Bronchial epithelial cell (primary cell): ENCODE measurements at regions not wholly inside any gene's neighbourhood (a gene's known extent, or its start where the extent isn't known, plus 50 kb on each side); places are given as distances from the start of the nearest gene placed in this dataset.

Experiments used
- DNase-seq: peaks from one replicate; pipeline ENCODE4 v3.0.0-alpha.2; 2010; ENCODE audit warnings: low read depth
- FAIRE-seq: peaks from 2 replicates; lab custom pipeline; 2011; peaks lifted over from hg19 to GRCh38; lab: Jason Lieb, UNC
- H3K27me3 ChIP-seq: 2 replicates; pipeline ENCODE4 v1.5.1; 2011; ENCODE audit warnings: low read length; ENCODE audit not compliant: control insufficient read depth, insufficient read depth
- H3K36me3 ChIP-seq: 2 replicates; pipeline ENCODE4 v1.5.1; 2011; ENCODE audit warnings: low read length; ENCODE audit not compliant: control insufficient read depth, insufficient read depth
- H3K4me3 ChIP-seq: 2 replicates; pipeline ENCODE4 v1.5.1; 2011; ENCODE audit warnings: mild to moderate bottlenecking, low read depth, low read length, control low read depth
- TF ChIP-seq, protein P1 (sequence below): IDR thresholded peaks from 2 replicates; pipeline ENCODE4 v1.5.1; 2011; ENCODE audit warnings: mild to moderate bottlenecking, moderate library complexity, low read length, control low read depth, inconsistent platforms; ENCODE audit not compliant: insufficient read depth, severe bottlenecking

DNA sequence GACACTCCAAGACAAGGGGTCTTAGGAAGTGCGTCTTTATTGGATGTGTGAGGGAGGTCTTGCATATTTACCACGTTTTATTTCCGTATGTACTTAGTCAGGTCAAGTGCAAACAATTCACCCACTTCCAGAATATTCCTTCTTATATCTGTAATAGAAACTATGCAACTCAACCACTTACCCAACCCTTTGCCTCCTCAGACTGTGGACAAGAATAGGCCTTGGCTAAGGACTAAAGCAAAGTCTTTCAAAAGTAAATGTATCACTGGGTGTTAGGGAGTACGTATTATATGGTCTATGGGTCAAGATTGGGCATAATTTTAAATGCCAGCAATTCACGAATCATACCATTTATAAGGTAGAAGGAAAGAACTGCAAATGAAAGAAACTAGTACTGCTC is 484.8 kb downstream of the MBD2 start:
- DNase-seq = no peak
- no peak overlapping the region for H3K4me3 ChIP-seq
- no peak for FAIRE-seq
- no peaks in the 10 kb centered on the region for H3K36me3 ChIP-seq
- TF ChIP-seq, protein P1, sequence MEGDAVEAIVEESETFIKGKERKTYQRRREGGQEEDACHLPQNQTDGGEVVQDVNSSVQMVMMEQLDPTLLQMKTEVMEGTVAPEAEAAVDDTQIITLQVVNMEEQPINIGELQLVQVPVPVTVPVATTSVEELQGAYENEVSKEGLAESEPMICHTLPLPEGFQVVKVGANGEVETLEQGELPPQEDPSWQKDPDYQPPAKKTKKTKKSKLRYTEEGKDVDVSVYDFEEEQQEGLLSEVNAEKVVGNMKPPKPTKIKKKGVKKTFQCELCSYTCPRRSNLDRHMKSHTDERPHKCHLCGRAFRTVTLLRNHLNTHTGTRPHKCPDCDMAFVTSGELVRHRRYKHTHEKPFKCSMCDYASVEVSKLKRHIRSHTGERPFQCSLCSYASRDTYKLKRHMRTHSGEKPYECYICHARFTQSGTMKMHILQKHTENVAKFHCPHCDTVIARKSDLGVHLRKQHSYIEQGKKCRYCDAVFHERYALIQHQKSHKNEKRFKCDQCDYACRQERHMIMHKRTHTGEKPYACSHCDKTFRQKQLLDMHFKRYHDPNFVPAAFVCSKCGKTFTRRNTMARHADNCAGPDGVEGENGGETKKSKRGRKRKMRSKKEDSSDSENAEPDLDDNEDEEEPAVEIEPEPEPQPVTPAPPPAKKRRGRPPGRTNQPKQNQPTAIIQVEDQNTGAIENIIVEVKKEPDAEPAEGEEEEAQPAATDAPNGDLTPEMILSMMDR = no peak
- no peaks in the 10 kb centered on the region for H3K27me3 ChIP-seq

DNA sequence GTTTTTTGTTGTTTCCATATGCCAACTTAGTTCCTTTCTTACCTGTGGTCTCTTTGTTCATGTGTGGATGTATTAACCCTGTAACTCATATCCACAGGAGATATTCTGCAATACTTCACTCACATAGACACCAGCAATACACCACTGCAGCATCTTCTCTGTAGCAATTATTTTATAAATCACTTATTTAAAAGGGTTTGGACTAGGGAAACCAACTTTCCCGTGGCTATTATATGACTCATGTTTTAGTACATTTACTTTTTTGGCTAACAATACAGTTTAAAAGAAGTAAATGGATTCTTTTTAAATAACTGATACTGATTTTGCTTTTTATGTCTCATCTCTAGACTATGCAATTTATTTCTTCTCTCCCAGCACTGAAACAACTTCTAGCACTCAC is 488.9 kb downstream of the MBD2 start:
- TF ChIP-seq, protein P1 = no peak
- H3K36me3 ChIP-seq = no peaks in the 10 kb centered on the region
- DNase-seq = no peak
- no peaks in the 10 kb centered on the region for H3K27me3 ChIP-seq
- FAIRE-seq = no peak
- no peak overlapping the region for H3K4me3 ChIP-seq

DNA sequence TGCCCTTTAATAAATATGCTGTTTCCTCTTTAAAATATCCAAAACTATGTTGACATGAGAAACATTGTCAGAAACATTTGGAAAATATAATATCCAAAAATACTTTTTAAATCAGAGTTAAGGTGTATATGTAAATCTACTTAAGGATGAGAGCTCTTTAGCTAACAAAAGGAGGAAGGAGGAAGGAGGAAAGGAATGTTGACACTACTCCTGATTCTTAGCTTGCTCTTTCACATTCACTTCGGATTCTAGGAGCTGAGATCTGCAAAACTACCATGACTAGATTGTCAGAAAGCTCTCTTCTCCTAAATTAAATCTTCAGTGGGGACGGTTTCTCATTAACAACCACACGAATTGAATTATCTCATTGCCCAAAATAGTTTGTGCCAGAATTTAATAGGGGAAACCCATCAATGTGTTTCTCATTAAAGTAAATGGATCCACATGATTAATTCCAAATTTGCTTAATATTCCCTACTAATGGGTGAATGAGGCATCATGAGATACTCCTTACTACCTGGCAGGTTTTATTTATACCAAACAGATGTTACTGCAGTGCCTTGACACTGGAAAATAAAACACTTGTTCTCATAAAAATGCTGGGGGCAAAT is 509.1 kb downstream of the MBD2 start:
- FAIRE-seq (no peak), DNase-seq (no peak)
- TF ChIP-seq, protein P1 = no peak
- H3K27me3 ChIP-seq = no peaks in the 10 kb centered on the region
- no peaks in the 10 kb centered on the region for H3K36me3 ChIP-seq
- no peak overlapping the region for H3K4me3 ChIP-seq

DNA sequence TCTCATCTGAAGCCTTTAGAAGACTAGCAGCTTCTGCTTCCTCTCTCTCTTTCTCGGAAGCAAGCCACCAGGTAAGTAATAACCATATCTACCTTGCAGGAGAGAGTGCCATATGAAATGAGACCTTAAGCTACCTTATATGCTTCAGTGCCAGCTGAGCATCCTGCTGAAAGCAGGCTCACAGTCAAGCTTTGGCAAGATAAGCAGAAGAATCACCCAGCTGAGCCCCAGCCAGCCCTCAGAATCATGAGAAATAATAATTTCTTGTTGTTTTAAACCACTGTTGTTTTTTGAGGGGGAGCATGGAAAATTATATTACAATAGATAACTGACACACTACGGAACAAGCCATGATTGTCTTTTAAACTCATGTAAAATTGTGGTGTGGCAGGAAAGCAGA is 514.4 kb downstream of the MBD2 start:
- Histone ChIP-seq H3K27me3 (no peaks in the 10 kb centered on the region), H3K36me3 (no peaks in the 10 kb centered on the region), H3K4me3 (no peak overlapping the region)
- no peak for DNase-seq
- FAIRE-seq = no peak
- TF ChIP-seq, protein P1 = no peak

DNA sequence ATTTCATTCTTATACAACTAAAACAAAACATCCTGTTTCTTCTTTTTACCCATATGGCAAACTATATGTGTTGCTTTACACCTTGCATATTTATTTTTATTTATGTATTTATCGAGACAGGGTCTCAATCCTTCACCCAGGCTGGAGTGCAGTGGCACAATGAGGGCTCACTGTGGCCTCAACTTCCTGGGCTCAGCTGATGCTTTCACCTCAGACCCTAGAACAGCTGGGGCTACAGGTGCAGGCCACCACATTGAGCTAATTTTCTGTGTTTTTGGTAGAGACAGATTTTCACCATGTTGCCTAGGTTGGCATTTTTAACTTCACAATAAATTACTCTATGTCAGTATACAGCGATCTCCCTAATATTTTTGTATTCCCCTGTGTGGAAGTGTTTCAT is 522.0 kb downstream of the MBD2 start:
- FAIRE-seq (no peak), DNase-seq (no peak)
- Histone ChIP-seq H3K4me3 (no peak overlapping the region), H3K36me3 (no peaks in the 10 kb centered on the region), H3K27me3 (no peaks in the 10 kb centered on the region)
- TF ChIP-seq, protein P1 = no peak

DNA sequence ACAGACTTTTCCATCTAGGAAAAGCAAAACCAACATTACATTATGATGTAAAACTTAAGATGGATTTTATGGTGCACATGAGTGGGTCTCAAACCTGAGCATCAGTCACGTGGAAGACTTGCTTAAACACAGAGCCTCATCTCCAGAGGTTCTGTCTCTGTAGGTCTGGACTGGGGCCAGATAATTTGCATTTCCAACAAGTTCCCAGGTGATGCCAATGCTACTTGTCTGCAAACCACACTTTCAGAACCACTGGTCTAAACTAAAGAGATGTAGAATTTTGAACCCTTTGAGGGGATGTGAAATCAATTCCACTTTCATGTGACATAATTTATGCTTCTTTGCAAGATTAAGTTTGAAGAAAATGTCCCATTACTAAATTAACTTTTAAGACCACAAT is 522.8 kb downstream of the MBD2 start:
- Histone ChIP-seq H3K4me3 (no peak overlapping the region), H3K27me3 (no peaks in the 10 kb centered on the region), H3K36me3 (no peaks in the 10 kb centered on the region)
- TF ChIP-seq, protein P1 = no peak
- DNase-seq (no peak), FAIRE-seq (no peak)
